Activated CD4-positive, alpha-beta memory T cell treated with anti-CD3 and anti-CD28 coated beads for 36 hours (primary cell): ENCODE measurements at regions not wholly inside any gene's neighbourhood (a gene's known extent, or its start where the extent isn't known, plus 50 kb on each side); places are given as distances from the start of the nearest gene placed in this dataset.

Source experiments
- CTCF ChIA-PET: fragments of 350-600 bp; sonication (Branson Sonifier 250); formaldehyde crosslinking; loops from one replicate; lab custom pipeline; 2021; ENCODE audit warnings: antibody characterized with exemption, inconsistent platforms; lab: Charles Lee
- POLR2A ChIA-PET: fragments of 350-600 bp; sonication (Branson Sonifier 250); formaldehyde crosslinking; loops from one replicate; lab custom pipeline; 2021; ENCODE audit warnings: antibody characterized with exemption; lab: Charles Lee
- DNase-seq: peaks from one replicate; pipeline ENCODE4 v3.0.0-alpha.2; 2020
- H3K27ac Mint-ChIP-seq: one replicate; pipeline ENCODE4 v1.8.0; 2021; ENCODE audit warnings: mixed read lengths
- H3K27me3 Mint-ChIP-seq: one replicate; pipeline ENCODE4 v1.8.0; 2021; ENCODE audit warnings: mixed read lengths
- H3K36me3 Mint-ChIP-seq: one replicate; pipeline ENCODE4 v1.8.0; 2021; ENCODE audit warnings: mixed read lengths
- H3K4me1 Mint-ChIP-seq: one replicate; pipeline ENCODE4 v1.8.0; 2021; ENCODE audit warnings: low read depth, mixed read lengths
- H3K4me3 Mint-ChIP-seq: one replicate; pipeline ENCODE4 v1.8.0; 2021; ENCODE audit warnings: mild to moderate bottlenecking, mixed read lengths
- H3K9me3 Mint-ChIP-seq: one replicate; pipeline ENCODE4 v1.8.0; 2021; ENCODE audit warnings: mixed read lengths
- intact Hi-C: fragments of 100-400 bp; cut with micrococcal nuclease; formaldehyde crosslinking; loops from one replicate; pipeline ENCODE4 v1.15.1; 2023

DNA sequence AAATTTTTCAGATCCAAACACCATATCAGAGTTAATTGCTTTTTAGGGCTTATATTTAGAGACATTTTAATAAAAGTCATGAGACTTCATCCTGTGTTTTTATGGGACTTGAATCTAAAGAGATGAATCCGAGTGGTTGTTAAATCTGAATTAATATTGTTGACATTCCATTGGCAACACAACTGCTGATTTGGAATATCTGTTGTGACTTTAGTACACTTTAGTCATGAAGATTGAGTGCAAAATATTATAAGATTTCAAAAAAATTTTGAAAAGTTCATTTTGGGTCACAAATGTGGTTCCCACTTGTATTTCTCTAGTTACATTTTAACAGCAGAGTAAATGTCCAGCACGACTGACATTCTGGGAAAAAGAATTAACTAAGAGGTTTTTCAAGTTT, 442.7 kb upstream of the HSF2 start:
- Mint-ChIP-seq H3K36me3 (no peaks in the 10 kb centered on the region), H3K4me1 (peaks cover 8% of the 10 kb centered on the region), H3K4me3 (no peak overlapping the region), H3K27ac (no peak overlapping the region), H3K9me3 (peaks cover 4% of the 10 kb centered on the region), H3K27me3 (no peaks in the 10 kb centered on the region)
- ChIA-PET CTCF (no interaction called here), POLR2A (no interaction called here)
- DNase-seq = no peak
- intact Hi-C loops = no loop called here

DNA sequence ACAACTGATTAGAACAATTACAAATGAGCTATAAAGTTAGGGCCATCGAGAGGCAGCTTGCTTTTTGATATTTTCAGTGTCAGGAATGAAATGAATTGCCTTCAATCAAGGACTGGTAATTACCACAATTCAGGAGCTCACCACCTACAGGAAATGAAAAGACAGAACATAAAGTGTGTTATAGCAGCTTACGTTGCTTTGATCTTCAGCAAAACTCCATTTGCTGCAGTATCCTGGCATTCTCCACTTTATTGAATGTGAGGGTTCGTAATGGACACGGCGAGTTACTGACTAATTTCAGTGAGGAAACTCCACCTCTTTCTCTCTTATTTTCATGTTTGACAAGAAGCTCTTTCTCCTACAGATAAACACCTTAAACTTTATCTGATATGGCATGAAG, 440.0 kb upstream of the HSF2 start:
- Mint-ChIP-seq H3K4me3 (no peak overlapping the region), H3K9me3 (peaks cover 4% of the 10 kb centered on the region), H3K4me1 (peaks cover 8% of the 10 kb centered on the region), H3K27me3 (no peaks in the 10 kb centered on the region), H3K36me3 (no peaks in the 10 kb centered on the region), H3K27ac (no peak overlapping the region)
- CTCF ChIA-PET = interaction anchor here (1.1 kb wide), 1 partner anchor 74 kb away, joined by 3 read pairs; no protein-coding TSS in a partner anchor
- no peak for DNase-seq
- intact Hi-C loops = no loop called here
- POLR2A ChIA-PET = no interaction called here

DNA sequence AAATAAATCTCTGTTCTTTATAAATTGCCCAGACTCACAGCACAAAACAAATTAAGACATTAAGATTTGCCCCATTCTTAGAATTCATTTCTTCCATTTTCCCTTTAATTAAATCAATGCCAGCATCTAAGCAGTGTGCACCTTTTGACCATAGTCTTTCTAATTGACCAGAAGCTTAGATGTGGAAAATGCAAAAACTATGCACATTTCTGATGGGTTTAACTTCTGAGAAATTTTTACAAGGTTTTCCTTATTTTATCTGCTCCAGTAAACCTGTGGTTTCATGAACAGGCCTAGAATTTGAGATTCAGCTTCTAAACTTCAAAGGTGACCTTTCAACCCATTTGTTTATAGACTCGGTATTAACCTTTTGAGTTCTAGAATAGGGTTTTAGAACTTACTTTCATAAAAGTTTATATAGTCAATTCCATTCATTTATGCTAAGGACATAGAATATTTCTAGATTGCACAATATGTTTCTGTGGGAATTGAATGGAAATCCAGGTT, 437.8 kb upstream of the HSF2 start:
- H3K4me3 Mint-ChIP-seq = no peak overlapping the region
- CTCF ChIA-PET = no interaction called here
- H3K27me3 Mint-ChIP-seq = no peaks in the 10 kb centered on the region
- H3K36me3 Mint-ChIP-seq = no peaks in the 10 kb centered on the region
- peaks cover 8% of the 10 kb centered on the region for H3K4me1 Mint-ChIP-seq
- POLR2A ChIA-PET = no interaction called here
- H3K27ac Mint-ChIP-seq = no peak overlapping the region
- no peaks in the 10 kb centered on the region for H3K9me3 Mint-ChIP-seq
- intact Hi-C loops = no loop called here
- DNase-seq = no peak

DNA sequence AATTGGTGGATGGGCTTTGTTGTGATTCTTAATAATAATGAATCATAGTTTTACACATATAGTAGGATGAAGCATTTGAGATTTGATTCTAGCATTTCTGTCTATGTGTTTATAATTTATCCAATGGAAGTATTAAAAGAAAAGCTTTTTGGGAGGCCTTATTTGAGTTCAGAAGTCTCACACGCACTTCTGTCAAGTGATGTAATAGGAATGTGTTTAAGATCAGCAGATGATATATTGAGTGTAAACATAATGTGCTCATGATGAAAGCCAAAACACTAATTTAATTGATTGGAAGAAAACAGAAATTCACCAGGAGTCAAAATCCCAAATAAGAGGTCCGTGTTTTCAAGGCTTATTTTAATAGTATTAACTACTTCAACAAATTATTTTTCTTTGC, 435.6 kb upstream of the HSF2 start:
- intact Hi-C loops = no loop called here
- no peaks in the 10 kb centered on the region for H3K9me3 Mint-ChIP-seq
- H3K4me1 Mint-ChIP-seq = peaks cover 8% of the 10 kb centered on the region
- ChIA-PET POLR2A (no interaction called here), CTCF (no interaction called here)
- H3K27ac Mint-ChIP-seq = no peak overlapping the region
- no peaks in the 10 kb centered on the region for H3K27me3 Mint-ChIP-seq
- no peak for DNase-seq
- H3K36me3 Mint-ChIP-seq = no peaks in the 10 kb centered on the region
- H3K4me3 Mint-ChIP-seq = no peak overlapping the region

DNA sequence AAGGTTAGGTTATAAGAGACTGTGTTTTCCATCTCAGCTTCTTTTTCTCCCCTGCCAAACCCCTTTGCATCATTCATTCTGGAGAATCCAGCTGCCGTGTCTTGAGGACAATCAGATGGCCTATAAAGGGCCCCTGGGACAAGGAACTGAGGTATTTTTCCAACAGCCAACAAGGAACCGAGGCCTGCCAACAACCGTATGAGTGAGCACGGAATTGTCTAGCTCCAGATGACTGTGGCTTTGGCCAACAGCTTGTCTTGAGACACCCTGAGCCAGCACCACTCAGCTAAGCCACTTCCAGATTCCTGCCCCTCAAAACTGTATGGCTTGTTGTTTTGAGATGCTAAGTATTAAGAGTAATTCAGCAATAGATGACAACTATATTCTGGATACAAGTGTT, 433.7 kb upstream of the HSF2 start:
- no peaks in the 10 kb centered on the region for H3K36me3 Mint-ChIP-seq

DNA sequence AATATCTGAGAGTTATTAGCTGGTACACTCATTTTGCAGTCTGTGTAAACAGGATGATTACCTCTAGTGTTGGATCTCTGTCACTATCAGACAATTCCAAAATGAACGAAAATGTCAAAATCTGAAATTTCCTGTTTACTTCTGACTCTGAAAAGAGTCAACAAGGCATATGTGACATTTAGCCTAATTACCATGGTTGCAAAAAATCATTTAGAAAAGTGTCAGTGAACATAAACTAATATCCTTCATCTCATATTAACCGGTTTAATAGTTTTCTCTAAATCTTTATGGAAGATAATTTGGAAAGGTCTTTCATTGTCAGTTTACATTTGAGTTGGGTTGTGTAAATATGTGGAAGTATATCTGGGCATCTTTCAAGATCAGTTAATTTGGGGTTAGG, 431.8 kb upstream of the HSF2 start:
- Mint-ChIP-seq H3K36me3 (no peaks in the 10 kb centered on the region), H3K27me3 (no peaks in the 10 kb centered on the region), H3K27ac (no peak overlapping the region), H3K9me3 (no peaks in the 10 kb centered on the region), H3K4me3 (no peak overlapping the region), H3K4me1 (no peaks in the 10 kb centered on the region)
- intact Hi-C loops = no loop called here
- CTCF ChIA-PET = no interaction called here
- no peak for DNase-seq
- POLR2A ChIA-PET = no interaction called here

More for the DNA sequence above, 433.7 kb upstream of the HSF2 start:
- CTCF ChIA-PET = no interaction called here
- Mint-ChIP-seq H3K27ac (no peak overlapping the region), H3K4me3 (no peak overlapping the region), H3K9me3 (no peaks in the 10 kb centered on the region), H3K27me3 (no peaks in the 10 kb centered on the region), H3K4me1 (no peaks in the 10 kb centered on the region)
- POLR2A ChIA-PET = no interaction called here
- intact Hi-C loops = no loop called here
- no peak for DNase-seq

DNA sequence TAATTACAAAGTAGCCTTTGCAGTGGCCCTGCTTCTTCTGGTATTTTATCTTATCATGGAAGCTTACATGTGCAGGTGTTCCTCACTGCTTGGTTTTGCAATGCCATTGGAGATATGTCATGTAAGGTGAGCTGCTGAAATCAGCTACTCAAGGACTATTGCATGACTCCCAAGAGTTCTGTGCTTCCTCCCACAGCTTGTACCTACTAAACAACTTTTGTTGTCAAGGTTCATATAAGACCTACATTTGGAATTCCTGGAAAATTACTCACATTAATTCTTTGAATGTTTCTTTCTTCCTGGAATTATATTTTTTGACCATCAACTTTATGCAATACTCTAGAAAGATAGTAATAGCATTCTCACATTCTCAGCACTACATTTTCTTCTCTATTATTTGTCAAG, 427.5 kb upstream of the HSF2 start:
- Mint-ChIP-seq H3K4me3 (no peak overlapping the region), H3K4me1 (peaks cover 5% of the 10 kb centered on the region), H3K9me3 (no peaks in the 10 kb centered on the region), H3K27ac (no peak overlapping the region), H3K36me3 (no peaks in the 10 kb centered on the region), H3K27me3 (no peaks in the 10 kb centered on the region)
- intact Hi-C loops = no loop called here
- ChIA-PET CTCF (no interaction called here), POLR2A (no interaction called here)
- DNase-seq = no peak

DNA sequence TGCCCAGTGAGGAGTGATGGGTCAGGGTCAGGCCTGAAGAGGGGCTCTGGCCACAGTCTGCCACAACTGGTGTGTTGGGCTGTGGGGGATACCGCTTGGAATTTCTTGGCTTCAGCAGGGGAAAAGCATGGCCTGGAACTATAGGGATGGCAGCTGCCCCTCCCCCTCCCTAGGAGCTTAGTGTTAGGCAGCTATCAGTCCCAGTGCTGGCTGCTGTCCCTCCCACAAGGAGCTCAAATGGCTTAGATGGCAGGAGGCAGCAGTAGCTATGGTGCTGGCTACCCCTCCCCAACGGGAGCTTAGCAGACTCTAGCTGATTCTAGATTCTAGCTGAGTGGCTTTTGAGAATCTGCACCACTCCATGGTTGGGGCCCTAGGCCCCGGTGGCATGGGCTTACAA, 414.5 kb upstream of the HSF2 start:
- Mint-ChIP-seq H3K4me3 (no peak overlapping the region), H3K4me1 (no peaks in the 10 kb centered on the region), H3K27me3 (no peaks in the 10 kb centered on the region), H3K27ac (no peak overlapping the region), H3K9me3 (no peaks in the 10 kb centered on the region), H3K36me3 (no peaks in the 10 kb centered on the region)
- intact Hi-C loops = no loop called here
- no peak for DNase-seq
- CTCF ChIA-PET = no interaction called here
- POLR2A ChIA-PET = no interaction called here

DNA sequence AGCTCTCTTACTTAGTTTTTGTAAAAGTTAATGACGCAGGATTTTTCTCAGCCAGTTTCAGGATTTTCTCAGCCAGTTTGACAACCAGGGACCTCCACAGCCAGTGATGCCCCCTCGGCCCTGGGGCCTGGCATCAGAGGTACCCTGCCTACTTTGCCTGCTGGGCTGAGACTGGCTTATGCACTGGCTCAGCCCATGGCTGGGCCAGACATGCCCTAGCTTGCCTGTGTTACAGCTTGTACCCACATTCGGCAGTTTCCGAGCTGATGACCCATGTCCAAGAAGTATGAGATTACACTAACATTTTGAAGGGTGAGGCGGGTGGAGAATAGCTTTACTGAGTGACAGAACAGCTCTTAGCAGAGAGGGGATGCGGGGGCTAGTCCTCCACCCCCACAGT, 406.1 kb upstream of the HSF2 start:
- no peaks in the 10 kb centered on the region for H3K36me3 Mint-ChIP-seq
- H3K27ac Mint-ChIP-seq = no peak overlapping the region
- H3K9me3 Mint-ChIP-seq = peaks cover 10% of the 10 kb centered on the region
- DNase-seq = no peak
- ChIA-PET POLR2A (no interaction called here), CTCF (no interaction called here)
- H3K27me3 Mint-ChIP-seq = no peaks in the 10 kb centered on the region
- no peak overlapping the region for H3K4me3 Mint-ChIP-seq
- peaks cover 1% of the 10 kb centered on the region for H3K4me1 Mint-ChIP-seq
- intact Hi-C loops = no loop called here

DNA sequence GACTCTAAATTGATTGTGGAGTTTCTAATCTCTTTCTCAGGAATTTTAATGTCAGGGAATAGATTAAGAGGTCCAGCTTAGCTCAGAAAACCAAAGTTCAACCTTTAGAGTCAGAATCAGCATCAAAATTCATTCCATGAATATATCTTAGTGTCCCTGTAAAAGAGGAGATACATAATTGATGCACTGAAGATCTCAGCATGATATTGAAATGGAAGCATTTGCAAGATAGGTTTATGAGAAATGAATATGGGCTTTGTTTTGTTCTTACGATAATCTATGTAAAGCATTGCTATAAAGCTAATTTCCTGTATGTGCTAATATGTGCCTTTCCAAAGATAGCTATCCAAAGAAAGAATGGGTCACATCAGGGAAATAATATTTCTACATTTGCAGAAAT, 404.5 kb upstream of the HSF2 start:
- H3K27ac Mint-ChIP-seq = no peak overlapping the region
- DNase-seq = no peak
- ChIA-PET CTCF (no interaction called here), POLR2A (no interaction called here)
- H3K27me3 Mint-ChIP-seq = no peaks in the 10 kb centered on the region
- H3K4me3 Mint-ChIP-seq = no peak overlapping the region
- peaks cover 10% of the 10 kb centered on the region for H3K9me3 Mint-ChIP-seq
- intact Hi-C loops = no loop called here
- H3K36me3 Mint-ChIP-seq = no peaks in the 10 kb centered on the region
- H3K4me1 Mint-ChIP-seq = peaks cover 1% of the 10 kb centered on the region

DNA sequence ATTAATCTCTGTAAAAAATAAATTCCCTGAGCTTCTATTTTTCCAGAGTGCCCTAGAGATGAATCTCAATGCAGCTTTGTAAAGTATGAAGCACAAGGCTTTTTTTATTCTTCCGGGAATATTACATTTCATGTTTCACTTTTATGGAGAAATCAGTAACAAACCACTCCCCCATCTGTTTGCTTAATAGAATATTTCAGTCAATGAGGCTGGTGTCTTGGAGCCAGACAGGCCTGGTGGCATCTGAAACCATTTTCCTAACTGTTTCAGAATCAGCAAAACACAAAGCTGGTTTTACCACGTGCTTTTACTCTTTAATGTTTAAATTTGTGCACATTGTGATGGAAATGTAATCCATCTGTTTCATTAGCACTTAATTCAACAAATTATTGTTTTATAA, 400.8 kb upstream of the HSF2 start:
- no peak for DNase-seq
- Mint-ChIP-seq H3K36me3 (no peaks in the 10 kb centered on the region), H3K27ac (no peak overlapping the region), H3K4me3 (no peak overlapping the region), H3K27me3 (no peaks in the 10 kb centered on the region), H3K9me3 (peaks cover 6% of the 10 kb centered on the region), H3K4me1 (no peaks in the 10 kb centered on the region)
- intact Hi-C loops = no loop called here
- ChIA-PET CTCF (no interaction called here), POLR2A (no interaction called here)

DNA sequence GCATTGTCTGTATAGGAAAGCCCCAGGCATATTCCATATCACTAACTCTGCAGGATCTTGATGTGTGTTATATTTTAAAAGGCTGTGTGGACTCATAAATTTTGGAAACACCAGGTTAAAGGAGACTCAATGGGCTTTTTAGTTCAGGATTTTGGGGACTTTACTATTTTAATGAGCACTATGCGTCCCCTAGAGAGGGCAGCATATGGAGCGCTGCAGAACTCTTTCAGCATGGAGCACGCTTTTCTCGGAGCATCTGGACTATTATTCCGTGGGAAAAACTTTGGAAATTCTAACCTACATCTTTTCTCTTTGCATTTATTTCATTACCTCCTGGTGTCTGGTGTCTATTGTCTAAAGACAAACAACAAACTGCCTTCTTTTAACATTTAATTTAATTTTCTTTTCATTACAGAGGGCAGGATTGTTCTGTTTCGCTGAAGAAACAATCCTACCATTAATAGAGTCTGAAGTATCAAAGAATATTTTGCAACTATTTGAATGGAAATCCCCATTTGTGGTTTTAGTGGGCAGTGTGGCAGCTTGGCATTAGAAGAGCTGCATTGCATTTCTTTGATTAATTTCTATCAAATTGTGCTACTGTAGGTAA, 399.9 kb upstream of the HSF2 start:
- H3K4me1 Mint-ChIP-seq = no peaks in the 10 kb centered on the region
- POLR2A ChIA-PET = no interaction called here
- no peak overlapping the region for H3K4me3 Mint-ChIP-seq
- H3K36me3 Mint-ChIP-seq = no peaks in the 10 kb centered on the region
- CTCF ChIA-PET = no interaction called here
- H3K27ac Mint-ChIP-seq = no peak overlapping the region
- no peak for DNase-seq
- H3K27me3 Mint-ChIP-seq = no peaks in the 10 kb centered on the region
- H3K9me3 Mint-ChIP-seq = no peaks in the 10 kb centered on the region
- intact Hi-C loops = no loop called here

DNA sequence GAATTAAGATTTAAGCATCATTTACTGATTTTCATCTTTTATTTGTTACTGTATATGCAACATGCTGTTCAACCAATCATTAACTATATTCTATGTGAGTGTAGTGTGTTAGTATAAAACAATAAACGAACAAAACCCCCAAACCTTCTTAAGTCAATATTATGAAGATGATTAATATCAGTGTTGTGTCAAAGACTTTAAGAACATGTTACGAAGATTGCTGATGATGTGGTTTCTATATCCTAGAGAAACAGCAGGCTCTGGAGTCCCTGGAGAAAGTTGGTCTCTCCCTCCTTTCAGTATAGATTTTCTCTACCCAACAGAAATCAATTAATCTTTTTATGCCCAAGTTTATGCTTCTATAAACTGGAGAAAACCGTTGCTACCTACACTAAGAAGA, 393.8 kb upstream of the HSF2 start:
- POLR2A ChIA-PET = no interaction called here
- no peaks in the 10 kb centered on the region for H3K27me3 Mint-ChIP-seq
- no peak overlapping the region for H3K4me3 Mint-ChIP-seq
- no peaks in the 10 kb centered on the region for H3K9me3 Mint-ChIP-seq
- intact Hi-C loops = no loop called here
- no peaks in the 10 kb centered on the region for H3K4me1 Mint-ChIP-seq
- no peak overlapping the region for H3K27ac Mint-ChIP-seq
- DNase-seq = no peak
- CTCF ChIA-PET = no interaction called here
- H3K36me3 Mint-ChIP-seq = no peaks in the 10 kb centered on the region
